GM23338 (cell line): ENCODE measurements at regions not wholly inside any gene's neighbourhood (a gene's known extent, or its start where the extent isn't known, plus 50 kb on each side); places are given as distances from the start of the nearest gene placed in this dataset.

Source experiments
- ATAC-seq: fragments of 200-7000 bp; cut with Tn5 transposase; 3 replicates; pipeline ENCODE4 v1.9.1; 2020
- DNase-seq: peaks from one replicate; pipeline ENCODE4 v3.0.0-alpha.2; 2015; ENCODE audit warnings: low spot score
- H2AFZ ChIP-seq: fragments of 200-600 bp; sonication (generic); 2 replicates; pipeline ENCODE4 v1.8.0; 2016; ENCODE audit warnings: antibody characterized with exemption, mild to moderate bottlenecking, moderate library complexity
- H3F3A ChIP-seq: fragments of 200-600 bp; sonication (generic); replicated peaks from 2 replicates; pipeline ENCODE4 v1.8.0; 2017; ENCODE audit warnings: antibody characterized with exemption, mixed run types, low read depth
- H3K27ac ChIP-seq: fragments of 200-600 bp; sonication (generic); 2 replicates; pipeline ENCODE4 v1.6.1; 2016; ENCODE audit warnings: low read depth
- H3K27me3 ChIP-seq: fragments of 200-600 bp; sonication (generic); 2 replicates; pipeline ENCODE4 v1.8.0; 2016; ENCODE audit warnings: mild to moderate bottlenecking, mixed run types, moderate library complexity; ENCODE audit not compliant: insufficient read depth
- H3K36me3 ChIP-seq: fragments of 200-600 bp; sonication (generic); 2 replicates; pipeline ENCODE4 v1.8.0; 2016; ENCODE audit warnings: mild to moderate bottlenecking; ENCODE audit not compliant: insufficient read depth
- H3K4me1 ChIP-seq: fragments of 200-600 bp; sonication (generic); 2 replicates; pipeline ENCODE4 v1.8.0; 2016; ENCODE audit warnings: mild to moderate bottlenecking, moderate library complexity; ENCODE audit not compliant: insufficient read depth
- H3K4me2 ChIP-seq: fragments of 200-600 bp; sonication (generic); 2 replicates; pipeline ENCODE4 v1.7.1; 2017; ENCODE audit warnings: mixed run types
- H3K4me3 ChIP-seq: fragments of 200-600 bp; sonication (generic); 2 replicates; pipeline ENCODE4 v1.6.1; 2016; ENCODE audit warnings: mixed run types
- H3K79me2 ChIP-seq: fragments of 200-600 bp; sonication (generic); replicated peaks from 2 replicates; pipeline ENCODE4 v1.8.0; 2017; ENCODE audit warnings: mild to moderate bottlenecking; ENCODE audit not compliant: insufficient read depth
- H3K9me2 ChIP-seq: fragments of 200-600 bp; sonication (generic); 2 replicates; pipeline ENCODE4 v1.8.0; 2017; ENCODE audit not compliant: insufficient read depth
- H4K20me1 ChIP-seq: fragments of 200-600 bp; sonication (generic); replicated peaks from 2 replicates; pipeline ENCODE4 v1.8.0; 2017; ENCODE audit warnings: mild to moderate bottlenecking; ENCODE audit not compliant: insufficient read depth
- H3K27ac Mint-ChIP-seq: 2 replicates; pipeline ENCODE4 v1.8.0; 2020; ENCODE audit warnings: inconsistent platforms, mild to moderate bottlenecking, moderate library complexity, mixed read lengths
- H3K27me3 Mint-ChIP-seq: 3 replicates; pipeline ENCODE4 v1.8.0; 2022; ENCODE audit warnings: low read depth, mild to moderate bottlenecking, moderate library complexity, mixed read lengths, inconsistent platforms; ENCODE audit not compliant: insufficient read depth, poor library complexity
- H3K36me3 Mint-ChIP-seq: 3 replicates; pipeline ENCODE4 v1.8.0; 2021; ENCODE audit warnings: low read depth, mild to moderate bottlenecking, inconsistent platforms, moderate library complexity, mixed read lengths
- H3K4me1 Mint-ChIP-seq: 3 replicates; pipeline ENCODE4 v1.8.0; 2020; ENCODE audit warnings: mild to moderate bottlenecking, inconsistent platforms, mixed read lengths
- H3K4me3 Mint-ChIP-seq: 3 replicates; pipeline ENCODE4 v1.8.0; 2021; ENCODE audit warnings: moderate library complexity, mild to moderate bottlenecking, inconsistent platforms, mixed read lengths
- H3K9me3 Mint-ChIP-seq: 3 replicates; pipeline ENCODE4 v1.8.0; 2020; ENCODE audit warnings: moderate library complexity, mild to moderate bottlenecking, inconsistent platforms, mixed read lengths
- CREB1 ChIP-seq: fragments of 250-450 bp; sonication (Bioruptor Pico); IDR thresholded peaks from 2 replicates; pipeline ENCODE4 v1.5.0; 2020; ENCODE audit warnings: low read depth, mild to moderate bottlenecking, moderate library complexity
- CTCF ChIP-seq, 2 experiments: fragments of 200-600 bp in 1 of 2; sonication (generic) in 1 of 2; conservative IDR thresholded peaks; 2 replicates each; pipeline versions ENCODE4 v1.5.1 to v1.6.1; 2016 to 2017; ENCODE audit warnings: antibody characterized with exemption in 2 of 2, low read depth in 2 of 2, mild to moderate bottlenecking in 2 of 2, moderate library complexity in 1 of 2
- ETS1 ChIP-seq: IDR thresholded peaks from 2 replicates; pipeline ENCODE4 v1.6.1; 2016; ENCODE audit warnings: antibody characterized with exemption
- EZH2 ChIP-seq: fragments of 200-600 bp; sonication (generic); IDR thresholded peaks from one replicate; pipeline ENCODE4 v1.8.0; 2017; ENCODE audit warnings: antibody characterized with exemption, mild to moderate bottlenecking, low read depth; ENCODE audit not compliant: unreplicated experiment
- EZH2phosphoT487 ChIP-seq: fragments of 200-600 bp; sonication (generic); IDR thresholded peaks from one replicate; pipeline ENCODE4 v1.8.1; 2018; ENCODE audit warnings: antibody characterized with exemption; ENCODE audit not compliant: unreplicated experiment
- JUNB ChIP-seq: IDR thresholded peaks from one replicate; pipeline ENCODE4 v1.6.1; 2016; ENCODE audit warnings: antibody characterized with exemption; ENCODE audit not compliant: unreplicated experiment
- NANOG ChIP-seq: IDR thresholded peaks from 2 replicates; pipeline ENCODE4 v1.6.1; 2016; ENCODE audit warnings: antibody characterized with exemption, borderline replicate concordance
- POLR2AphosphoS5 ChIP-seq: IDR thresholded peaks from 2 replicates; pipeline ENCODE4 v1.6.1; 2016; ENCODE audit warnings: antibody characterized with exemption, low read depth
- ZNF114 ChIP-seq: fragments of 250-450 bp; sonication (Bioruptor Pico); IDR thresholded peaks from 2 replicates; pipeline ENCODE4 v1.5.0; 2020; ENCODE audit warnings: mild to moderate bottlenecking, moderate library complexity
- ZNF331 ChIP-seq: fragments of 250-450 bp; sonication (Bioruptor Pico); IDR thresholded peaks from 2 replicates; pipeline ENCODE4 v1.5.0; 2020; ENCODE audit warnings: low read depth, mild to moderate bottlenecking, moderate library complexity
- ZNF462 ChIP-seq: fragments of 250-450 bp; sonication (Bioruptor Pico); IDR thresholded peaks from 2 replicates; pipeline ENCODE4 v1.5.0; 2020; ENCODE audit warnings: mild to moderate bottlenecking, moderate library complexity

DNA sequence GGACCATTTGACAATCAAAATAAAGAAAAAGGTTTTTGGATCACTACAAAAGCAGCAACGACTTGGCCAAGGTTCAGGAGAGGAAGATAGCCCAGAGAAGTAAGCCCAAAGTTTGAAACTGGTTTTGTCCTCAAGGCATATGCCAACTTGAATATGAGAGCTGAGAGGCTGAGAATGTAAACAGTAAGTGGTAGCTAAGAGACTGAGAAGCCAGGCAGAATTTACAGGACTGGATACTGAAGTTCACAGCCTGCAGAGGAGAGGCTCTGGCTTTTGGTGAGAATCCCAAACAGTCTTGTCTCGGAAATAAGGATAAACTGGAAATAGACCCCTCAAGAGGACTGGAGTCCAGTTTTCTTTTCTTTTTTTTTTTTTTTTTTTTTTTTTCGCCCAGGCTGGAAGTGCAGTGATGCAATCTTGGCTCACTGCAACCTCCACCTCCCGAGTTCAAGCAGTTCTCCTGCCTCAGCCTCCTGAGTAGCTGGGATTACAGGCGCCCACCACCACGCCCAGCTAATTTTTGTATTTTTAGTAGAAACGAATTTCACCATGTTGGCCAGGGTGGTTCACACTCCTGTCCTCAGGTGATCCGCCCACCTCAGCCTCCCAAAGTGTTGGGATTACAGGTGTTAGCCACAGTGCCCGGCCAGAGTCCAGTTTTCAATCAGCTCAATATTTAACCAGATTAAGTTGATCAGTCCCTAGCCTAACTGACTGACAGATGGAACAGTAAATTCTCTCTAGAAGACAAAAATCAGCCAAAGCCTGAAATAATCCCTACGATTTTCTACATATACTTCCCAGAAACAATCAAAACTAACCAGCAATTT lies 82.6 kb upstream of the COCH start (continued):
- TF ChIP-seq EZH2phosphoT487 (no peak), JUNB (no peak), ZNF114 (CRISPR knock-in tag) (no peak), EZH2 (no peak)

DNA sequence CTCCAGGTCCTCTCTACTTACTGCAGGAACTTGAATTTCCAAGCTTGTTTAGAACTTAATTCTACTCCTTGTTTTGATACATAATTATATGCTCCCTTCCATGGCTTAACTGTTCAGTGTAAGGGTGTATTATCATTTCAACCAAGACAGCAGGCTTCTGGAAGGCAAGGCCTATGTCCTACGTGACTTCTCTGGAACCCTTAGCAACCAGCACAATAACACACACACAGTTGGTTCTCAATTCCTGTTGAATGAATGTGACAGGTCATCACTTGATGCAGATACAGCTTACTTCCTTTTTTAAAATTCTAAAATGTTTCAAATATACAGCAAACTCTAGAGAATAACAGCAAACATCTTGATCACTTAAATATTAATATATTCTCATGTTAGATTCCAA lies 77.7 kb upstream of the COCH start:
- Histone ChIP-seq H3K4me2 (no peak overlapping the region), H3K79me2 (no peaks in the 10 kb centered on the region), H3K4me1 (no peaks in the 10 kb centered on the region), H4K20me1 (no peaks in the 10 kb centered on the region), H3K4me3 (no peak overlapping the region), H3K9me2 (peaks cover 6% of the 10 kb centered on the region; the same call in 1 of the 2 replicates), H3K27me3 (no peaks in the 10 kb centered on the region), H2AFZ (no peak overlapping the region), H3K27ac (no peak overlapping the region), H3F3A (no peaks in the 10 kb centered on the region), H3K36me3 (no peaks in the 10 kb centered on the region)
- Mint-ChIP-seq H3K27me3 (no peaks in the 10 kb centered on the region), H3K4me3 (no peak overlapping the region), H3K4me1 (peaks cover 6% of the 10 kb centered on the region), H3K27ac (no peak overlapping the region), H3K36me3 (no peaks in the 10 kb centered on the region), H3K9me3 (no peaks in the 10 kb centered on the region; the same call in 2 of the 3 replicates)
- DNase-seq: no peak
- ATAC-seq: no peak
- no peak for TF ChIP-seq CREB1 (CRISPR knock-in tag)
- no peak for TF ChIP-seq EZH2
- TF ChIP-seq NANOG: no peak
- no peak for TF ChIP-seq JUNB
- no peak for TF ChIP-seq CTCF (conservative IDR thresholded peaks at IDR 0.05; ENCODE audit: low read depth in 2 of 2)
- no peak for TF ChIP-seq ETS1
- TF ChIP-seq ZNF114 (CRISPR knock-in tag): no peak
- no peak for TF ChIP-seq ZNF462 (CRISPR knock-in tag)
- TF ChIP-seq EZH2phosphoT487: no peak
- no peak for TF ChIP-seq POLR2AphosphoS5
- TF ChIP-seq ZNF331 (CRISPR knock-in tag): no peak
